ENCODE measurements at regions not wholly inside any gene's neighbourhood (a gene's known extent, or its start where the extent isn't known, plus 50 kb on each side); places are given as distances from the start of the nearest gene placed in this dataset.
"Not testable (repeated sequence)": the region's sequence is repeated elsewhere in the genome, so short reads cannot be mapped to it uniquely, and the experiment has no call there.

DNA sequence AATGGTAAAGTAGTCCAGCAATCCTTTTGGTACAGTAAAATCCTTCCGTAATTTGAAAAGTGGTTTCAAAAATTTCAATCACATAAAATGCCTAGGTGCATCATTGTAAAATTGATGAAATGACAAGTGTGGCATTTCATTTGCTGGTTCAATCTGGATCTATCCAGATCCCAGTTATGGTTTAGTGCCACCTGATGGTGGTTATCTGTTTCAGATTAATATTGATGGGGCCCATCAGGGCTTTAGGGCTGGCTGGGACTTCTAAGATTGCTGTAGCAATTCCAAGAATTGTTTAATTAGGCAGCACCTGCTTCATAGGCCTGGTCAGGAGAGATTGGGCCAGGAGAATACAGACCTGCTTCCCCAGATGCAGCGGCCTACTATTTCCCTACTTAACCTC, 55.5 kb upstream of the PIK3C3 start:
- DNase-seq (ENCODE audit: low read depth): no peak

DNA sequence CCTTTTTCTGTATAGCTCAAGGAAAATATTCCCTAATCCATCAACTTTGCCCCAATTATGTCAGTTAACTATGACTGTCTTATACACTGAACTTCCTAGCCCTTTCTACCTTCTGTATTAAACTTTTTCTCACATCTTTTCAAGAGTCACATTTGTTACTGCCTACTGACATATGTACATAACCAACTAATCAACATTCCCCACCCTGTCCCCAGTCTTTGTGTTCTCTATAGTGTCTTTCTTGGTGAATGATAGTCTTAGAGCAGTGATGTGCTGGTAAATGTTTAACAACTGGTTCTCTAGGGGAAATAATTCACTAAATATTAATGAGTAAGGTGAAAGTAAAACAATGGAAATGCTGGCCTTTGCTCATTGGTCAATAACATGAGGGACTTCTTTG, 61.6 kb upstream of the PIK3C3 start:
- DNase-seq (ENCODE audit: low read depth): no peak

DNA sequence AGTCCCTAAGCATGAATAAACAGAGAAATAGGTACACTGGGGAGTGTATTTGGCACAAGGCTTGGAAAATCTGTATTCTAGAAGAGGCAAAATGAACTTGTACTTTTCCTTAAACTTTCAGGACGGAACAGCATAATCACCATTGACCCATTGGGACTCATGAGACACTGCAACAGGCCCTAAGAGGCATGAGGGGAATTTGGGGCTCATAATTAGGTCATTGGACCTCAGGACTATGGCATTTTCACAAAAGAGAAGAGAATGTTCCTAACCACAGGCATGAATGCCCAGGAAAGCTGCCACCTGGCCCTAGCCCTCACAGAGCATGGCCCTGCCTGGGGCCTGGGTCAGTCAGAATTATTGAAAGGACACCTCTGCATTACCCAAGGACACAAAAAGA, 67.9 kb upstream of the PIK3C3 start:
- DNase-seq (ENCODE audit: low read depth): no peak

DNA sequence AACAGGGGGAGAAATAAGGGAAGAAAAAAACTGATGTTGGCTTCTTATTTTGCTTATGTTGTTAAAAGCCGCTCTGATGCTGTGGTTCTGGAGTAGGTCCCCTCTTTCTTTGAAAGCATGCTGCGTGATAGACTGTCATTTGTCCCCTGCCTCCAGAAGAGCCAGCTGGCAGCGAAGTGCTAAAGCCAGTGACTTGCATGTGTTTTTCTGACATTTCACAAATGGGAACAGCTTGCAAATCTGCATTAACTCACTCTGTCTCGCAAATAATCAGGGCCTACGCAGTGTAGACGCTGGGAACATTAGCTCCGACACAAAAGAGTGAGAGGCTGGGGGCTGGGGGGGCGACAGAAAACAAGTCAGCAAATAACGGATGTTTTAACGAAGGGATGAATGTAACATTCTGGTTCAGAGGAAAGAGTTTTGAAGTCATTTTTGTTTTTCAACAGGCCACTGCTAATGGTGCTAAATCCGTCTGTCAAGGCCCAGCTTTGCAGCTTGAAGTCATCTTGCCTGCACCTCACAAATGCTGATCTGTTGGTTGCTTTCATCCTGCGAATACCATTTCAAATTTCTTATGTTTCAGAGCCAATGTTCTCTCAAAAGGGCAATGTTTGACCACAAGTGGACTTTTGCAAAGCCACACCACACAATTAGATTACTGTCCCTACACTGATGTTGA, 68.8 kb upstream of the PIK3C3 start:
- no peak for DNase-seq (ENCODE audit: low read depth)

DNA sequence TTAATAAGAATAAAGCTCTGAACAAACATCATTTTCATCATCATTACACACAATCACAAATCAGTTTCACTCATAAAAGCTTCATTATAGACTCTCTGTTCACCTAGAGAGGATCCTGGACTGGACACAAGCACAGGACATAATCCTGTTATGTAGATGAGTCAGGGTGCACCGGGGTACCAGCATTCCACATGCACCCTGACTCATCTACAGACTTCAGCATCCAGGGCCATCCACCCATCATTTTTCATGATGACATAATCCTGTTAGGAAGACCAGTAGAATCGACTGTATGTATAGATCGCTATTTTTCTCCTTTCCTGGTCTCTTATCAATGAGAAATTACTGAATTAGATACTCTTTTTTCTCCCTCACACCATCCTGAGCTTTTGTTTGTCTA, 73.7 kb upstream of the PIK3C3 start:
- DNase-seq (ENCODE audit: low read depth): no peak

DNA sequence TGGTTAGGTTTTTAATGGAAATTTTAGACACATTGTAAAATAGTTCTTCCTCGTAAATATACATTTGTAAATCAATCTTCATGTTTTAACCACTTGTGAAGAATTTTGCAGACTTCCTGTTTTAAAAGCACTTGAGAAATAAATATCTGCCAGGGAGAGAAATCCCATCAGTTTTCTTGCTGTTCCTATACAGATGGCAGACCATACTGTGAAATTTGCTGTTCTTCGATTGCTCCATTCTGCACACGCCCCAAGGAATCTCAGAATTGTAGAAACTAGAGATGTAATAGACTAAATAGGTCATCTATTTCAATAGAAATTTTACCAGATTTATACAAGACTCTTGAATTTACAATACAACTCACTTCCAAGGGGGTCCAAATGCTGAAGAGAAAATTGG, 75.8 kb upstream of the PIK3C3 start:
- no peak for DNase-seq (ENCODE audit: low read depth)

DNA sequence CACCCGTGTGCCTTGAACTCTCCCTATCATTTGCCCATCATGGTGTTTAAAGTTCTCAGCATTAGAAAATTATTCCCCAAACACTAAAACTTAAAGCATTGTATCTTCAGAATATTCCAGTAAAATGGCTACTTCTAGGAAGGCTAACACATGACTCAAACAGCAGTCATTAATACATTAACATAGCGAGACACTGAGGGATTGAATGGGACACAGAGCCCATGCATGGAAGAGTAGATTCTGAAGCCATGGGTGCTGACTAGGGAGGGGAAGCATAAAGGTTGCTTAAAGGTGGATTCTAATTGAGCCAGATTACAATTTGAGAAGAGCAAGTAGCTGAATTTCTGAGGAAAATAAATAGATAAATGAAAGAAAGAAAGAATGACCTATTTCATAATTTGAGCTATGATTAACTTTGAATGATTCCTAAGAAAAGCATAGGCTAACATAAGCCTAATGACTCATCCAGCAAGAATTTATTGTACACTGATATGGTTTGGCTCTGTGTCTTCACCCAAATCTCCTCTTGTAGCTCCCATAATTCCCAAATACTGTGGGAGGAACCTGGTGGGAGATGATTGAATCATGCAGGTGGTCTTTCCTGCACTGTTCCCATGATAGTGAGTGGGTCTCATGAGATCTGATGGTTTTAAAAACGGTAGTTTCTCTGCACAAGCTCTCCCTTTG, 79.8 kb upstream of the PIK3C3 start:
- no peak for DNase-seq (ENCODE audit: low read depth)

DNA sequence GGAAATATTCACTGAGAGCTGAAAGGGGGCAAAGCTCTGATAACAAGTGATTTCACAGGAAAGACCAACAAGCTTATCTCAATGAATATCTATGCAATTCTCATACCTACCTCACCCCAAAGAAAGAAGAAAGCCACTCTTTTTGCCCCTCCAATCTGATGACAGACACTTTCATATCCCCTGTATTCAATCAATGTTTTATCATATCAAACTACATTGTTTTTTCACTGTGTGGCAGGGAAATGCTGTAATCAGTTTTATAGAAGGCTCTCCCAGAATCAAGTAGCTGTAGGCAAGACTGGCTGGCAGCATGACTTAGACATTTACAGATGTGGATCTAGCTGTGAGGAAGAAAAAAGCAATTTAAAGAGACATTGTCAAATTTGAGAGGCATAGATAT, 81.3 kb upstream of the PIK3C3 start:
- DNase-seq (ENCODE audit: low read depth): no peak

DNA sequence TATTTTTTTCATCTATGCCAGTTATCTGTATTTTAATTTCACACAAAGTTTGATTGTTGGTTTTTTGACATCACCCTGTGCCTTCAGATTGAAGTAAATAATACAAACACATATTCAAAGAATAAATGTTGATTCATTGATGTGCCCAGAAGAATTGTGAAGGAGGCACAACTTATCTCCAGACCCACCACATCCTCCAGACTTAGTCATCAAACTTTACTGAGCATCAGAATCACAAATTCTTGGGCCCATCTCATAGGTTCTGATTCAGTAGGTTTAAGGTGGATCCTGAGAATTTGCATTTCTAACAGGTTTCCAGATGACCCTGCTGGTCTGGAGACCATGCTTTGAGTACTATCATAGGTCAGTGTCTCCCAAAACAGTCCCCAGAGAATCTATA, 82.8 kb upstream of the PIK3C3 start:
- no peak for DNase-seq (ENCODE audit: low read depth)

DNA sequence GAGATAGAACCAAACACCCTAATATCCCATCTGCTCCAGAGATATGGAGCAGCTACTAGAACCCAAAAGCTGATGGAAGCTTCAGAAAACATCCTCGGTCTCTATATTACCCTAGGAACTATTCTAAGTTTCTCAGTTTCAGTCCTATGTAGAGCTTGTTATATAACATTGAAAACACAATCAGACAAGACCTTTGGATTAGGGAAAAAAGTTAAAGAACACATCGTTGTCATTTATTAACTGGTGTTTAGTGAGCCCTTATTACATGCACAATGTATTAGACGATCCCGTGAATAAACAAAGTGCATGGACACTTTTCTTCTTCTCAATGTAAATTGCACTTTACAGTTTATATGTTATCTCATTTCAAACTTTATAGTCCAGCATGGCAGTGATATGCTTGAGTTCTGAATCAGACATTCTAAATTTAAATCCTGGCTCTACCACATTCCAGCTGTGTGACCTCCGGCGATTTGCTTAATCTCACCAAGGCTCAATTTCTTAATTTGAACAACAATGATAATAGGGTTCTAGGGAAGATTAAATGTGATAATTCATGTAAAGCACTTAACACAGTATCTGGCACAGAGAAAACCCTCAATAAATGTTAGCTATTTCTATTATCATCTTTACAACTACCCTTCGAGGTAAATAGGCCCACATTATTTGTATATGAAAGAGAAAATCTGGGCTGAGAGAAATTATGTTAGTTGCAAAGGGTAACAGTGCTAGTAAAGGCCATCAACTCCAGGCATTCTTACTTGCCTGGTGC, 83.6 kb upstream of the PIK3C3 start:
- no peak for DNase-seq (ENCODE audit: low read depth)

DNA sequence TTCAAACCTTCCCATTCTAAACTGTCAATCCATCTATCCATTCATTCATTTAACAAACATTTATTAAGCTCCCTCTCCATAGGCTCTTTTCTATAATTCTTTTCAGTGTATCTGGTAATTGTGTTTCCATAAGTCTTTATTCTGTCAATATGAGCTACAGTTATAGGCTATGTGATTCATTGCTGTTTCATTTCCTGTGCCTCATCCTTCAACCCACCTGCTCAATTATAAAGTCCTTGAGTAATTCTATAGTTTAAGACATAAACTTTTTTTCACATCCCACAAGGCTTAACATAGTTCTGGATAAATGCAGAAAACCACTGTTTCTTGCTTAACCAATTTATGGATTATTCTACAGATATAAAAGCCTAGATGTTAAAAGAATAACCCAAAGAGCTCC, 84.2 kb upstream of the PIK3C3 start:
- DNase-seq (ENCODE audit: low read depth): no peak

DNA sequence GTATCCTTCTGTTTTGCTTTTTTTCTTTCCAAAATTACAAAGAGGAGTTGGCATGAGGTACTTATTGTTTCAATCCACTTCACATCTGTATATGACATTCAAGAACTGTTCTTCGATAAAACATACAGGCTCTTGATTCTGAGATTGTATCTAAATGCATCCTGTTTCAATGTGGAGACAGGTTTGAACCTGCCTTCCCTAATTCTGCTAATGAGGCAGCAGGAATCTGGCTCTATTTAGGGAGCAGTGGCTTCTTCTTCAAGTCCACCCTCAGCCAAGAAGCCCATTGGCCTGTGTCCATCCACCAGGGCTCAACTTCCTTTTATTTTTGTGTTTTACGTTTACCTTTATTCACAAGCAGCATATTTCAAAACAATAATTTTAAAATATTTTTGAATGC, 84.8 kb upstream of the PIK3C3 start:
- no peak for DNase-seq (ENCODE audit: low read depth)

DNA sequence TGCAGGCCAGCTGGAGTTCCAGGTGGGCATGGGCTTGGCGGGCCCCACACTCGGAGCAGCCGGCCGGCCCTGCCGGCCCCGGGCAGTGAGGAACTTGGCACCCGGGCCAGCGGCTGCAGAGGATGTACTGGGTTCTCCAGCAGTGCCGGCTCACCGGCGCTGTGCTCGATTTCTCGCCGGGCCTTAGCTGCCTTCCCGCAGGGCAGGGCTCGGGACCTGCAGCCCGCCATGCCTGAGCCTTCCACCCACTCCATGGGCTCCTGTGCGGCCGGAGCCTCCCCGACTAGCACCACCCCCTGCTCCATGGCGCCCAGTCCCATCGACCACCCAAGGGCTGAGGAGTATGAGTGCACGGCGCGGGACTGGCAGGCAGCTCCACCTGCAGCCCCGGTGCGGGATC, 89.2 kb upstream of the PIK3C3 start:
- not testable (repeated sequence) for DNase-seq (ENCODE audit: low read depth)

DNA sequence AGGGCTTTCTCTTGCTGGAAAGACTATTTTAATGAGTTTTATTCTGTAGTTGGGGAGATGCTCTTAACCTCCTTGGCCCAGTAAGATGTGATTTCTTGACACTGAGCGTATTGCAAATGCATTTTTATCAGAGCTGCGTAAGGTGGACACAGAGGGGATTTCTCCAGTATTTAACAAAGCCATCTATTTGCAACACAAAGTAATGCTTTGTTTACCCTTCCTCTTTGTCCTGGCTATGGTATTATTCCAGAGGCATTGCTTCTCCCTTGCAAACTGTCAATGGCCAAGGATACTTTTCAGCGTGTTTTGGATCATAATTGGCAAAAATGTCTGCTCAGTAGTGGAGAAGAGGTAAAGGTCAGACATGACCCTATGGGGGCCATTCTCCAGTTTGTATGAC, 90.8 kb upstream of the PIK3C3 start:
- no peak for DNase-seq (ENCODE audit: low read depth)

DNA sequence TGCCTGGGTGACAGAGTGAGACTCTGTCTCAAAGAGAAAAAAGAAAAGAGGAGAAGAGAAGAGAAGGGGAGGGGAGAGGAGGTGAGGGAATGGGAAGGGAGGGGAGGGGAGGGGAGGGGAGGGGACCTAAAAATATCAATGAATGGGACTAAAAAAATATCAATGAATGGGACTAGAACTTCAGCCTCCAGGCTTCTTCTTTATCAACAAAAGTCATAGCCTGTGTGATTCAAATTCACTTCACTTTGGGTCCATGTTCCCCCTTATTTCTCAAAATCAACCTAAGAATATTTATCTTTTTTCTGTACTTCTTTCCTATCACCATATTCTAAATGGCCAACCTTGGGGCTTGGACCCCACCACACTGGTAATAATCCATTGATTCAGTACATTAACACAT, 92.1 kb upstream of the PIK3C3 start:
- no peak for DNase-seq (ENCODE audit: low read depth)

DNA sequence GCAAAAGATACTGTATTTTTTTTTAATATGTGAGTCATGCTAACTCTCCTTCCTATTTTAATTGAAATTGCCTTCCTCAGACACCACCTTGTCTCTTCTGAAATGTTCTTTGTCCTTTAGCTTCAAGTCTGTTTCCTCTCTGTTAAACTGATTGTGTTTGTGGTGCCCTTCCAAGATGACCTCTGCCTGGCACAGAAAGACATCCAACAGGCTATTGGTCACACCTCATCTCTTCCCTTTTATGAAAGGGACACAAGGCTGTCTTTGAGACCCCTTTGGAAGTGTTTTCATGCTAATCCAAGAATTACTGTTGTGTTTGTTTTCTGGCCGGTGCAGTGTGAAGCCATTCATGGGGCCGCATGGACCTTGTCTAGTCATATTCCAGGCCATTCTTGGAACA, 94.0 kb upstream of the PIK3C3 start:
- no peak for DNase-seq (ENCODE audit: low read depth)

DNA sequence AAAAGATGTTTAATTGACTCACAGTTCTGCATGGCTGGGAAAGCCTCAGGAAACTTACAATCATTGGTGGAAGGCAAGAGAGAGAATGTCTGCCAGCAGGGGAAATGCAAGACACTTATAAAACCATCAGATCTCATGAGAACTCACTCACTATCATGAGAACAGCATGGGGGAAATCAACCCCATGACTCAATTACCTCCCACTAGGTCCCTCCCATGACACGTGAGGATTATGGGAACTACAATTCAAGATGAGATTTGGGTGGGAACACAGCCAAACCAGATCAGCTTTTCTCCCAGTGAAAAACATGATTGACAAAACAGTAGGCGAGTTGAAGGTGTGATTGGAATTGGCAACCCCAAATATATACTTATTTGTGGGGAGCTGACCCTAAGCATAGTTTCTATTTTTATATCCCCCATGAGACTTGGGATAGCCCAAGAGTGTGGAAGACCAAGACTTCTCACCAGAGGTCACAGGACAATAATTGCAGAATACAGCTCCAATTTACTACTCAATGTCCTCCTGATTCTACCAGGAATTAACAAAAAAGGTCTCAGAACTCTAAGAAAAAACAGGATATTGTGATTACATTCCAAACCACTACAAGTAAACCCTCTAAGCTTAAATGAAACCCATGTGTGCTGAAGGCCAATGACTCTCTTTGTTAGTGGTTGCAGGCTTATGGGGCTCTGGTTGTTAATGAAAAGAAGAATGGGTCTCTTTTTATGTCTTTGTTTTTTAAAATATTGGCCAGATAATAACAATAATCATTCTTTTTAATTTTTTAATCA, 96.1 kb upstream of the PIK3C3 start:
- DNase-seq (ENCODE audit: low read depth): no peak

DNA sequence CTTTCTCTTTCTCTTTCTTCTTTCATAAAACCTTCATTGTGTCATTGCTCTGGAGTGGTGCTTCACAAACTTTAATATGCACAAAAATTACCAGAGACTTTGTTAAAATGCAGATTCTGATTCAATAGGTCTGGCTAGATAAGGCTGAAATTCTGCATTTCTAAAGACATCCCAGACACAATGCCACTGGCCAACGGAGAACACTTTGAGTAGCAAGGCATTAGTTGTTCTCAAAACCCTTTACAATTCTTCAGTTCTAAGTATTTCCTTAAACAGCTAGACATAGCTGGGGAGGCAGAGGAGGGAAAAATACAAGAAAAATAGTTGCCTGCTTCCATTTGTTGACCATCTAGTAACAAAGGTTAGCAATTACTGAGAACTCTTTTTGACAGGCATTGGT, 101.8 kb upstream of the PIK3C3 start:
- no peak for DNase-seq (ENCODE audit: low read depth)

DNA sequence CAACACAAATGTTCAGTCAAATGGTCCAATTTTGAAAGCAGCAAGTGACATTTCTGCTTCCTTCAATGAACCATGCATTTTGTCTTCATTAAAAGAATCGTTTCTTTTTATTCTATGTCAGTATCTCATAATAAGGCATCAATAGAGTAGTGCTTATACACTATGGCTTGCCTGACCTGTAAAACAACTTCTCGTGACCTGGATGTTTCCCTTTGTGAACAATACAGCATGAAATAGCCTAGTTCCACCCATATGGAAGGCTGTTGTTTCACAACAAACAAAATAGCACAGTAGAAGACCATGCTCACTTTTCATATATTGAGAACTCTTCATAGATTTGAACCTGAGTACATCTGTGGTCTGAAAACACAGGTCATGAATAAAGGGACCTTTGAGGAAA, 104.3 kb upstream of the PIK3C3 start:
- no peak for DNase-seq (ENCODE audit: low read depth)

DNA sequence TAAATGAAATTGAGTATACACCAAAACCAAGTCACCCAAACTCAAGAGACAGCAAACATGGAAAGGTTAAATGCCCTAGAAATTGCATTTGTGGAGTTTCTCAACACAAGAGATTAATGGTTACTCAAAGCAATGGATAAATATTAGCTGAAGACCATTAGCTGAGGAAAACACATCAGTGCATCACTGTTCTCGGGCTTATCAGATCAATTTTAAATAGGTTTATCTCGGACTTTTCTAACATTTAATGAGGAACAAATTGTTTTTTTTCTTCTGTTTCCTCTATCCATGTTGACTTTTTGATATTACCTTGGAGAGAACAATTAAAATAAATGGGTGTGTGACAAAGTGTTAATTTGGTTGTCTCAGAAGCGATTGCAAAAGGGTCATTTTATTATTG, 105.4 kb upstream of the PIK3C3 start:
- no peak for DNase-seq (ENCODE audit: low read depth)

DNA sequence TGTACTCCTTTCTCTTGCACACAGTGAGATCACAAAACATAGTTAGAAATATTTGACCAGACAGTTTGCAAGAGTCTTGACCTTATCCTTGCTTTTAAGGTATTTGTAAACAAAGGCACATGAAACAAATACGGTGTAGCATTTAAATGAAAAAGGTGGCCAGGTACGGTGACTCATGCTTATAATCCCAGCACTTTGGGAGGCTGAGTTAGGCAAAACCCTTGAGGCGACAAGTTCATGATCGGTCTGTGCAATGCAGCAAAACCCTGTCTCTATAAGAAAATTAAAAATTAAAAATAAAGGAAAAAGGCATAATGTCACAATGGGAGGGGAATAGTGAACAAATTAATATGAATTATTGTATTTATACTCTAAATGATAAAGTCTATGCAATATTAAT, 109.5 kb upstream of the PIK3C3 start:
- DNase-seq (ENCODE audit: low read depth): no peak

DNA sequence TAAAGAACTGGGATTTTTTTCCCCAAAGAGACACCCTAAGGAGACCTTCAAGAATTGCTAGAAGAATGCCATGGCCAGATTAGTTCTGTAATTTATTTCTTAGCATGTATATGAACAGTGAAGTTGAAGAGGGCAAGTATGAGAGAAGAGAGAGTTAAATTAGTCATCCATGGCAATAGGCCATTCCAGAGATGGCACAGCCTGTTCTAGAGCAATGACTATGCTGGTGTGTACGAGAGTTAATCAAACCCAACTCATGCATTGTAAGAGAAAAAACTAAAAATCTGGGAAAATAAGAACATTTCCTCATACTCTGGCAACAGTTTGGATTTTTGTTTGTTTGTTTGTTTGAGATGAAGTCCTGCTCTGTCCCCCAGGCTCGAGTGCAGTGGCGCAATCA, 112.1 kb upstream of the PIK3C3 start:
- no peak for DNase-seq (ENCODE audit: low read depth)

All from stimulated activated CD4-positive, alpha-beta T cell treated with anti-CD3 and anti-CD28 coated beads, Interleukin-2, amount 100 ng/mL, for 4 hours (primary cell).